LNCAP (cell line): ENCODE measurements at regions not wholly inside any gene's neighbourhood (a gene's known extent, or its start where the extent isn't known, plus 50 kb on each side); places are given as distances from the start of the nearest gene placed in this dataset.

ENCODE experiments used
- CTCF ChIP-seq: fragments of 450-650 bp; IDR thresholded peaks from 2 replicates; pipeline ENCODE4 v1.5.1; 2017; ENCODE audit warnings: mild to moderate bottlenecking

- TF ChIP-seq CTCF = no peak
Measured at GRCh38 chr21:39037807-39038405, 145.3 kb downstream of the PSMG1 start.

GRCh38 chr21:39036581-39036980 lies 146.7 kb downstream of the PSMG1 start:
- no peak for TF ChIP-seq CTCF

GRCh38 chr21:39034590-39035536 lies 148.4 kb downstream of the PSMG1 start:
- TF ChIP-seq CTCF = no peak

GRCh38 chr21:39033878-39034589 lies 149.2 kb downstream of the PSMG1 start:
- TF ChIP-seq CTCF = no peak

GRCh38 chr21:39029900-39030884 lies 153.1 kb downstream of the PSMG1 start:
- TF ChIP-seq CTCF = no peak

GRCh38 chr21:39029086-39029755 lies 154.0 kb downstream of the PSMG1 start:
- no peak for TF ChIP-seq CTCF
